ENCODE measurements at regions not wholly inside any gene's neighbourhood (a gene's known extent, or its start where the extent isn't known, plus 50 kb on each side); places are given as distances from the start of the nearest gene placed in this dataset.

DNA sequence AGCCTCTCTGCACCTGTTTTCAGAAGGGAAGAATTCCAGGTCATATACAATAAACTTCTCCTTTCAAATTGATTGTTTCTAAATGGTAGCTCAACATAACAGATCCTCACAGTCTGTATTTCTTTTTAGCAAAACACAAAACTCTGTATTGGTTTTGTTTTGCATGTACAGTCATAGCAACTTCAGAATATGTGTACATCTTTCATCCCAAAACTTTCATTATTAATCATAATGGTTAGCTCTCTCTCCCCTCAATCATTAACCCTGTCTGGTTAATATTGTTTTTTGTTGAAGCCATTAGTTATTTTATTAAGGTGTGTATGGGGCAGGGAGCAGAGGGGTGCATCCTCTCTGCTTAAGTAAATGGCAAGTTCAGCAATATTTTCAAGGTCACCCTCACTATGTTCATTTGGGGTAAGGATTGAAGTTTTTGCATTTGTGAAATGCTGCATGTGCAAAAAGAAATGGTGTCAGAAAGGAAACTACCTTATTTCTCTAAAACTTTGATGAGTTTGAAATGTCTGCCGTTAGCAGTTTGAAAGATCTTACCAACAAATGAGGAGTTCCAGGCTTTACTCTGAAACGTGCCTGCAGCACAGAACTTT is 136.8 kb upstream of the BTBD3 start:
- no peak for DNase-seq (ENCODE audit: low read depth)

DNA sequence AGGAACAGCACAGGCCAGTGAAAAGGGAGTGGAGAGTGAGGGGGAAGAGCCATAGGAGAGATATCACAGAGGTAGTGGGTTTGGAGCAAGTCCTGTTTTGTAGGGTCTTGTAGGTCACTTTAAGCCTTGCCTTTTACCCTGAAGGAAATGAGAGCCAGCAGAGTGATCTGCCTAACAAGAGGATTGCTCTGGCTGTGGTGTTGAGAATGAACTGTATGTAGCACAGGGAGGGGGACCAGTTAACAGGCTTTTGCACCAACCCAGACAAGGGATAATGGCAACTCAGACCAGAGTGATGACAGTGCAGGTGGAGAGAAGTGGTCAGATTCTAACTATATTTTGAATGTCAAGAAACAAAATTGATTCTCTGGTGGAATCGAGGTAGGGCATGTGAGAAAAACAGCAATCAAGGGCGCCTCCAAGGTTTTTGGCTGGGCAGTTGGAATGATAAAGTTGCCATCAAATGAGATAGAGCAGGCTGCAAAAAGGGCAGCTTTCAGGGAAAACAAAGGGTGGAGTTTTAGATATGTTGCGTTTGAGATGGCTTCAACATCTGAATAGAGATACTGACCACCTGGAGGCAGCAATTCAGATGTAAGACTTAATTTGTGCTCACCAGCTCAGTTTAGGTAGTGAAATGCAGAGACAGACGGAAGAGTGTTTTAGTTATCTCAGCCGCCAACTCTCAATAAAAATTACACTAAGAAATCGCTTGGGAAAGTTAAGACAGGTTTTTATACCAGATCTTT is 134.4 kb upstream of the BTBD3 start:
- DNase-seq (ENCODE audit: low read depth): no peak

DNA sequence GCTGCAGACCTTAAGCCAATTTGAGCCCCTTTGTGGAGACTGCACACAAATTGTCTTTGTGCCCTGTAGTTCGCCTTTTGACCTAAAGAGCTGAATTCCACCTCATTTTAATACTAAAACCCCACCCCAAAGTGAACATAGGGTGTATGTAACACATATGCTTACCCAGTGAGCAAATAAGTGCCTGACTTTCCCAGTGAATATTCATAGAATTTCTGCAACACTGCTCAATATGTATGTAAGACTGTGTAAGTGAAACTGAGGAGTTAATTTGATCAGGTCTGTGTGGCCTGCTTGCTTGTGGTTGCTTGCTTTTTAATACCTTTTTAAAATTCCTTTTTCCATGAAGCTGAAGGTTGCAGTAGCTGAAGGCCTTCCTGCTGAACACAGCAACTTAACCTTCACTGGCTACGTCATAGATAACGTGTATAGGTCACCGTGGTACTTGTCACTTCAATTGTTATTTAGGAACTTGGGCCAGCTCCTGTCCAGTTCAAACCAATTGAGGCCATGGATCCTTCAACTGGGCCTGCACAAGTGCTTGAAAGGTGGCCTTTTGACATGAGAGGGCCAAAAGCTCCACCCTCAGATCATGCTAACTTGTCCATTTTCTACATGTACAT is 131.7 kb upstream of the BTBD3 start:
- no peak for DNase-seq (ENCODE audit: low read depth)

DNA sequence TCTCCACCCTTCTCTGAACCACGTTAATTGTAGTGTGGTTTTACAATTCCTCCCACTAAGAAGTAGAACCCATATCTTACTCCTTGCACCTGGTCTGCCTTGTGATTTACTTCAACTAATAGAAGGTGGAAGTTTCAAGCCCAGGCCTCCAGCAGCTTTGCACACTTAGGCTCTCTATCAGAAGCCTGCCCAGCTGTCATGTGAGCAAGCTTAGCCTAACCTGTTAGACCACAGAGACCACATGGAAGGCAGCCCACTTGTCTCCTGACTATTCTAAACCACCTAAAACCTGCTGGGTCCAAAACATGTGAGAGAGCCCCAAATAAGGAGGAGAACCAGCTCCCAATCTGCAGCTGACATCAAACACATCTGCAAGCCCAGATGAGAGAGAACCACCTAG is 127.6 kb upstream of the BTBD3 start:
- DNase-seq (ENCODE audit: low read depth): no peak

DNA sequence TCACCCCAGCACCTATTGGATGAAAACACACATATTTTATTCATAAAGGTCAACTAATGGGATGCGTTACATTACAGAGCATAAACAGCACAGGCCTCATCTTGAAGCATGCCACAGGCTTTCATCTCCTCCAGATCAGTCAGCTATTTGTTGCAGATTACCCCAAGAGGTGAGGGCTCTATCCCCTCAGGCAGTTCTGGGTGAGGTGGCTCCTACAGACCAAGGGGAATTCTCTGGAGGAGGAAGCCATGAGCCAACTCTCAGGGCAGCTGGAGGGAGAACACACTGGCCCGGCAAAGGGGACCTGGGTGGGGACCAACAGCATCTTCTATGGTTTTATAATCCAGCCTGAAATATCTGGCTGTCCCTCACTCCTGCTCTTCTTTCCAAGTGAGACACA is 126.4 kb upstream of the BTBD3 start:
- no peak for DNase-seq (ENCODE audit: low read depth)

DNA sequence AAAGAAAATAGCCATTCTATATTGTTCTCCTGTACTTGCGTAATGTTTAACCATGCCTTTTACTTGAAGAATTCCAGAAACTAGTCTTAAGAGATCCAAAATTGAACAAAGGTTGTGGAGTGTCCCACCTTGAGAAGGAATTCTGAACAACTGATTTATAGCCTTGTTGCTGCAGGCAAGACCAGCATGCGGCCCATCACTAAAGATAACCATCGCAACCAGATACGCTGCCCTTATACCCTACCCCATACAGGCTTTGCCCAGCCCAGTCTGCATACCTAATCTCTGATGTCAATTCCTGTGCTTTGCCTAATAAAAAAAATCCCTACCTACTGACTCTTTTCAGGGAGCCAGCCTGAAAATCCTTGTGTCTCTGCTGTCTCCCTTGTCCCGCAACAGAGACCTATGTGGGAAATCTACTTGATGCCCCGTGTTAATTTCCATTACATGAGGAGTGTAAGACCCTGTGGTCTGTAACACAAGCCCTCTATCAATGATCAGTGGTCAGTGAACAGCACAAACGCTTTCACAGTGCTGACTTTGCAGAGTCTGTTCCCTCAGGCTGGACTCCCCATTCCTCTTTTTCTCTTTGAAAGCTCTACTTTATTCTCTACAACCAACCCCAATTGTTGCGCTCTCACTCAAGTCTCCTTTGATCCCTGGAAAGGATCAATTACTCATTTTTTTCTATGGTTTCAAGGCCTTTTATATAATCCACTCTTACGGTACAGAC is 125.7 kb upstream of the BTBD3 start:
- peak; percentile 74 for DNase-seq (ENCODE audit: low read depth)

DNA sequence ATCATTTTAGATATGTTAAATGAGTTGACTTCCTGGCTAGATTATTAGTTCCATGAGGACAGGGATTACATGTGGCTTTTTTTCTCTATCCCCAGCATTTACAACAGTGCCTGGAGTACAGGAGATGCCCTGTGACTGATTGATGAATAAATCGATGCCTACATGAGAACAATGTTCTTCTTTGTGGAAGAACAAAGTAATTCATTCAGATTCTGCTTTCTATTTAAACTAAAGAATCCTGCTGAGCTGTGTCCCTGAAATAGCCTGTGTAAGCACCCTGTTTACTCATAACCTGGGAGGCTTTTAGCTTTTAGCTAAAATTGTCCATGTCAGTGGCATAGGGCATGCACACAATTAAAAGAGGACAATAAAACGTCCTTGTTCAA is 125.1 kb upstream of the BTBD3 start:
- DNase-seq (ENCODE audit: low read depth): no peak

DNA sequence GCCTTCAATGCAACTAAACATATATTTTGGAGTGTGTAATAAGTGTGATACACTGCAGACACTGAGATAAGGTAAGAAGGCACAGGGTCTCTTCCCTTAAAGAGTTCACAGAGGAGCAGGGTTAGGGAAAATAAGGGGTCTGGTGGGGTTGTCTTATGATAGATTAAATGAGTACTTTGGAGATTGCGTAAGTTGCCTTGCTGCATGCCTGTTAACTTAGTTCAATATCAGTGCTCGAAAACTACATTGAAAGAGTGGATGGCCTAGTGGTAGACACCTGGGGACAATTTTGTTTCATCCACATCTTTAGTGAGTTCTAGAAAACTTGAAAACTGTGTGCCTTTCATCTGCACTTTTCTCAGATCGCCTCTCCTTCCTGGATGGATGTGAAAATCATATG is 123.2 kb upstream of the BTBD3 start:
- DNase-seq (ENCODE audit: low read depth): no peak

DNA sequence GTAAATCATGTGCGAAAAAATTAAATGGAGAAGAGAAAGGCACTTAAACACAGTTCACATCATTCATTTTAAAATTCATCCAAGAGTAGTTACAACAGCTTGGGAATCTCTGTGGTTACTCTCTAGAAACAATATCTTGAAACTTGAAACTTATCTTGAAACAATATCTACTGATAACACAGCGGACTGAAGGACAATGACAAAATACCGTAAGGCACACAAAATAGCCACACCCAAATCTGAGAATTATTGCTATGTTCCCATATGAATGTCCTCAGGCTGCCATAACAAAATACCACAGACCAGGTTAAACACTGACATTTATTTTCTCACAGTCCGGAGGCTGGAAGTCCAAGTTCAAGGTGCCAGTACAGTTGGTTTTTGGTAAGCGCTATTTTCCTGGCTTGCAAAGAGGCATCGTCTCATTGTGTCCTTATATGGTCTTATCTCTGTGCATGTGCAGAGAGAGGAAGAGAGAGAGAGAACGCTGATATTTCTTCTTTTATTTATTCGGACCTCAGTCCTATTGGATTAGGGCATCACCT is 122.5 kb upstream of the BTBD3 start:
- no peak for DNase-seq (ENCODE audit: low read depth)

DNA sequence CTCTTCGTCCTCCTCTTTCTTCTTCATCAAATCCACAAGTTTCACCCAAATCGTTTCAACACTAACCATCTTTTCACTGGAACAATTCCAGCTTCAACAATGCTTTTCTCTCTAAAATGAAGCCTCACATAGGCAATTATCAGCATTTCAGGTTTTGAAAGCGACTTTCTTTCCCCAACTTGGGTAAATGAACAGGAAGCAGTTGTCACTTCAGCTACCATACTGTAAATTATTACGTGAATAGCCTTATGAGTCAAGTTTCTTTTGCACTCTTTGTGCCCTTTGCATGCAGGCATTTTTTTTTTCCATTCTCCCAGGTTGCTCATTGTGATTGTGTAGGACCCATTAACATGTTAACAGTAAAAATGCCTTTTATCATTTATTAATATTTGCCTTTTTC is 121.7 kb upstream of the BTBD3 start:
- peak; percentile 44 for DNase-seq (ENCODE audit: low read depth)

DNA sequence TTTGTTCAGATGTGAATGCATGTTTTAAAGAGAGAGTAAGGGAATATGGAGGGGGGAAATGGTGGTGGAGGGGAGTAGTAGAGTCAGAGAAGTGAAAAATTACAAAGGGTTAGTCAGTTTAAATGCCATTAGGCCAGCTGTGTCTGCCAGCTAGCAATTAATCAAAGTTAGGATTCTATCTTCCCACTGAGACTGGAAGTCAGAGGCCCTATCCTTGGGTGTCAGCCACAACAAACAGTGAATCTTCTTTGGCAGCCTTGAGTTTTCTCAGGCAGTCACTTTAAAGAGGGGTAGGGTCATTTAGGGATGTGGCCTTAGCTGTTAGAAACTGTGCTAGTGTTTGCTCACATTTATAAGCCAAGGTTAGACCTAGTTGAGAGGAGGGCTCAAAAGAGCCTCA is 120.5 kb upstream of the BTBD3 start:
- DNase-seq (ENCODE audit: low read depth): peak; percentile 75

DNA sequence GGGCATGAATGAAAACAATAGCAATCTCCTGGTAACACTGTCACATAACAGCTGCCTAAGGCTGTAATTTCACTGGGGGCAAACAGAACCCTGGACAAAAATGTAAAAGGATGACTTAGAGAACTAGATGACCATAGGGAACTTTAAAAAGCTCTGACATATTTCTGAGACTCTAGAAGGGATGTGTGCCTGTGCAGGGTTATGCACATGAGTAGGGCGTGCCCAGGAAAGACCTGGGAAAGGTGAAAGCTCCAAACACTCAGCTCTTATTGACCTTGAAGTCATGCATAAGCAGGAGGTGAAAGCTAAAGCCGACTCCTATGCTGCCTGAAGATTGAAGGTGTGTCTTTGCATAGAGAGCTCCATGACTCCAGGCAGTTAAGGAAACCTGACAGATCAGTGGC is 118.4 kb upstream of the BTBD3 start:
- no peak for DNase-seq (ENCODE audit: low read depth)

DNA sequence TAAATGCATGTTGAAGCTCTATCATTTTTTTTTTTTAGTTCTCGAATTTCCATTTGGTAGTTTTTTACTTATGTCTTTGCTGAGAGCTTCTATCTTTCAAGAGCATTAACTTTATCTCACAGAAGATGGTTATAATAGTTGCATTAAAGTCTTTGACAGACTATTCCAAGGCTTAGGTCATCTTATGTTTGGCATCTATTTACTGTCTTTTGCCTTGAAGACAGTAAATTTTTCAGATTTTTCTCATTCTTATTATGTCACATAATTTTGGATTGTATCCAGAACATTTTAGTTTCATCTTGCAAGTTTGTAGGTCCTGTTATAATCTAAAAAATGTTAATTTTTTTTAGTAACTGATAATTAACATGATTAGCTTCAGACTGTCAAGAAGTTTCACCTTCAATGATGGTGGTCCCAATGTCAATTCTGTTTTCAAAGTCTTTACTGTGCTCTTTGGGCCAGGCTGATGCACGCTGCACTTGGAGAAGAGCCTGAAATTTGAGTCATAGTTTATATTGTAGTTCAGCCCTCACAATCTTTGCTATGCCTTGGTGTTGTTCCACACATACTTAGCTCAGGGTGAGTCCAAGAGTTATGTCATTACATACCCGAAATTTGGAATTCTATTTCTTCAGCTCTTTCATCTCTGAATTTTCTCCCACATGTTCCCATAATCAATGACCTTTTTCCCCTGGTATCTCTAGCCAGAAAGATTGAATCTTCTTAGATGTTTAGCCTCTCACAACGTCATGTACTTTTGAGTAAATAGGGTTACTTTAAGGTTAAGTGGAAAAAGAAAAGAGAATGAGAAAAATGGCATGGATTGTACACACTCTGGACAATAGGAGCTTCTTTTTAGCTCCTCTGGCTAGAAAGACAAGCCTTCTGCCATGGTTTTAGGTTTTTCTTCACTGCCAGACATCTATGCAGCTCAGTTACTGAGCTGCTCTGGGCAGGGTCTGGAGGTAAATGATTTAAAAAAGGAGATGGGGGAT is 110.3 kb upstream of the BTBD3 start:
- peak; percentile 95 for DNase-seq (ENCODE audit: low read depth)

DNA sequence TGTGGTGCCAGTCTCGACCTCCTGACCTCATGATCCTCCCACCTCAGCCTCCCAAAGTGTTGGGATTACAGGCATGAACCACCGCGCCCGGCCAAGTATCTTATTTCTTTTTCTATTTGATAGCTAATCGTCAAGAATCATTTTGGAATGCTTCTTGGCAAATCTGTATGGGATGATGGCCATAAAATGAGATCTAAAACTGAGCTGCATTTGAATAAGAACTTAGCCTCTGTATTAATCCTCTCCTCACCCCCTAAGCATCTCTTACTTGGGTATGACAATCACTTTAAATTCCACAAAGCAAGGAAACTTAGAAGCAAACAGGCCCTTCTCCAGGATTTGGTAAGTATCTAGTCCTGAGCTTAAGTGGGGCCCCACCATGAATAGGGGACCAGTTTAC is 108.9 kb upstream of the BTBD3 start:
- DNase-seq (ENCODE audit: low read depth): no peak

DNA sequence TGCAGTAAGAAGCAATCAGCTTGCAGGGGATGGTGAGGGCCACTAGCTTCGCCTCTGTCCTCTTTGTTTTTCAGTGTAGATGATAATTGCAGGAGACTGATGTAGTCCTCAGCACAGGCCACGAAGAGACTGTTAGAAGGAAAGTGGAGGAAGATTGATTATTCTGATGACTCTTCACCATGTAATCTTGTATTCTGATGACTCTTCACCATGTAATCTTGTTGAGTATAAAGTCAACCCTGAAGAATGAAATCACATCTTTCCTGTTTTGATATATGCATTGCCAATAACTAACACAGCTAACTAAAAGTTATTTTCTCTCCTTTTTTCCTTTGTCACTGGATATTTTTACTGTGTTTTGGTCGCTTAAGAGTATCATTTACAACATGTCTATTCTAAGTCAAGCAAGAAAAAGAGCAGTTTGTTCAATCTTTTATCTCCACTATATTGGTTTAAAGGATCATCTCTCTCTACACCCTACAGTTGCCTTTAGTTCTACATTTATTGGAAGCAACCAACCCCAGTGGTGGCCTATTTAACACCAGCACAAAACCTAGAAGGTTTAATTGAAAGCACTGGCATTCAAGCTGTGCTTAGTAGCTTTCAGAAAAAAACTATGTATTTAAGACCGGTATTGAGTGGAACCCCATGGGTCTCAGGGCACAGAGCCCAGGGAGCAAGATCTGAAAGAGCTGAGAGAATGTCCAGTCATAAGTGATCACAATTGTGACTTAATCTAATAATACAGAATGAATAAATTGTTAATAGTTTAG is 107.2 kb upstream of the BTBD3 start:
- DNase-seq (ENCODE audit: low read depth): peak; percentile 82

DNA sequence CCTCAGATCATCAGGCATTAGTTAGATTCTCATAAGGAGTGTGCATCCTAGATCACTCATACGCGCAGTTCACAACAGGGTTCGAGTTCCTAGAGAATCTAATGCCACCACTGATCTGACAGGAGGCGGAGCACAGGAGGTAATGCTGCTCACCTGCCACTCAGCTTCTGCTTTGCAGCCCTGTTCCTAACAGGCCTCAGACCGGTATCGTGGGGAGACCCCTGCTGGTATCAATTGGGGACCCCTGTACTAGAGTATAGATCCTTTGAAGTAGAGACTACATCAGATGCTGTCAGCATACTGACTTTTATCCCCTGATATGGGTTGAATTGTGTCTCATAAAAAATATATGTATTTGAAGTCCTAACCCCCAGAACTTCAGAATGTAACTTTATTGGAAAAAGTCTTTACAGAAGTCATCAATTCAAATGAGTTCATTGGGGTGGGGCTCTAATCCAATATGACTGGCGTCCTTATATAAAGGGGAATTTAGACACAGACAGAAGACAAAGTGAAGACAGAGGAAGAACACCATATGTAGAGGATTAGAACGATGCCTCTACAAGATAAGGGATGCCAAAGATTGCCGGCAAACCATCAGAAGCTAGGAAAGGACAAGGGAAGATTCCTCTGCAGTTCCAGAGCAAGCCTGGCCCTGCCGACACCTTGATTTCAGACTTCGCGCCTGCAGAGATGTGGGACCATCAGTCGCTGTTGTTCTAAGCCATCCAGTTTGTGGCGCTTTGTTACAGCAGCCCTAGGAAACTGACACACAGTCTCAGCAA is 104.4 kb upstream of the BTBD3 start:
- no peak for DNase-seq (ENCODE audit: low read depth)

DNA sequence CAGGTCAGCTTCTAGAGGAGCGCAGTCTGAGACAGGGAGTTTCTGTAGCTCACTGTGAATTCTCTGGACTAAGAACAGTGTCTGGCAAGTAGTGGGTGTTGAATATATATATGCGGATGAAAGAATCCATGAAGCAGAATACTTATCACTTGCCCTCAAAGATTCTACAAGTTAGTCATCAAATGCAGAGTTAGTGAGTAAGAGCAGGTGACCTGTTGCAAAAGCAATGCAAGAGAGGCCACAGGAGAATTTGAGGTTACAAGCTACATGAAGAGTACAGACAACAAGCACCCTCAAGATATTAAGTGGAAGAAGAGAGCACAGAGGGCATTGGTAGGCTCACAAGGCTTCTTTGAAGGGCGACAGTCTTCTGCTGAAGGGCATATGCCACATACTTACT is 103.4 kb upstream of the BTBD3 start:
- peak; percentile 60 for DNase-seq (ENCODE audit: low read depth)

DNA sequence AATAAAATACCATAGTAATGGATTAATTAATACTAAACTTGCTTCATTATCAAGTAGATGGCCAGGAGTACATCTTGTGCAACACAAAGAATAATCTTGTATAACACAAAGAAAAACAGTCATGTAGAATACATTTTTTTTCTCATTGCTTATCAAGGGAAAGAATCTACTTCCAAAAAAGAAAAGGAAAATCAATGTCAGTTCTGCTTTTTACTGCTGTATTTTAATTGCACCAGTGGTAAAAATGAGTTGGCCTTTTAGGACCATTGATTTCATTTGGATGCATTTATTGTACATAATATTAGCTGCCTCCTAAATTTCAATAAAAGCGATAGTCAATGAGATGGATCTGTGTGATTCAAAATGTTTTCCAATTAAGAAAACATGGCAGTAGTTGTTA is 96.9 kb upstream of the BTBD3 start:
- no peak for DNase-seq (ENCODE audit: low read depth)

DNA sequence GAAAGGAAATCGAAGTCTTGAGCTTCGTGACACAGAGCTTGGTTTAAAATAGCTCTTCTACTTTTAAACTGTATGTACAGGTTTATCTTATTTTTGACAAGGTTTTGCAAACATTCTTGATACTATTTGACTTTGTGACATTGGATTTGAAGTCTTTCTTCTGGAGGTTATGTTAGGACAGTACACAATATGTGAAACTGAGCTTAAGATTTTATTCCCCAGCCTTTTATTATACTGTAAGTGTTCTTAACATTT is 95.2 kb upstream of the BTBD3 start:
- DNase-seq (ENCODE audit: low read depth): no peak

DNA sequence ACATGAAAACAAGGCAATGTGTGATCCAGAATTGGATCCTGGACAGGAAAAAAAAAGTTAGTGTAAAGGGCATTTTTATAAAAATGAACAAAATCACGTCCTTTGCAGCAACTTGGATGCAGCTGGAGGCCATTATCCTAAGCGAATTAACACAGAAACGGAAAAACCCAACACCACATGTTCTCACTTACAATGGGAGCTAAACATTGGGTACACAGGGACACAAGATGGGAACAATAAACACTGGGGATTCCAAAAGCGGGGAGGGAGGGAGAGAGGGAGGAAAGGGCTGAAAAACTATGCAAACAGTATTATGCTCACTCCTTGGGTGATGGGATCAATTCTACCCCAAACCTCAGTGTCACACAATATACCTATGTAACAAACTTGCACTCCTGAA is 91.4 kb upstream of the BTBD3 start:
- no peak for DNase-seq (ENCODE audit: low read depth)
